ENCODE measurements at regions not wholly inside any gene's neighbourhood (a gene's known extent, or its start where the extent isn't known, plus 50 kb on each side); places are given as distances from the start of the nearest gene placed in this dataset.

DNA sequence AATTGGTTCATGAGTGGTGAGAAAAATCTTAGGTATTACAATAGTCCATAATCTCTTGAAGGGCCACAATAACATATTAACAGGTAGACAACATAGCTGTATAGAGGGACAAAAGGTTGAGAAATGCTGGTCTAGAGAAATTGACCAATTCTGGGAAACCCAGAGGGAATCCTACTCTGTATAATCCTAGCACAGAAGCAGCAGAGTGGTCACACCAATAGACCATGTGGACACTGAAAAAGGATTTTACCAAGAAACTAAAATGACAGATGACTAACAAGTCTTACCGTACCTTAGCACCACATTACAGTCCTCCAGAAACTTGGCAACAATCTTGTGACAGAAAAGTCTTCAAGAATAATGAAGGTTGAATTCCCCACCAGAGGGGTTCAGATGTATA, 169.1 kb upstream of the PCDH18 start:
- H3K27me3 ChIP-seq (ENCODE audit: control insufficient read depth in 4 of 4, insufficient read depth in 4 of 4, low read length in 3 of 4): no peaks in the 10 kb centered on the region
- H3K9me3 ChIP-seq (ENCODE audit: control insufficient read depth in 4 of 4, low read length in 3 of 4): peaks cover 0 to 6% (median 2%) of the 10 kb centered on the region in 4 donors
- WGBS: 88% methylated on average over 1 of the region's 1 CpG
- H3K4me3 ChIP-seq (ENCODE audit: low read depth in 1 of 3, low read length in 3 of 3): no peak overlapping the region
- no peaks in the 10 kb centered on the region for H3K36me3 ChIP-seq (ENCODE audit: control insufficient read depth in 4 of 4, insufficient read depth in 3 of 4, low read depth in 1 of 4, low read length in 3 of 4)
- H3K27ac ChIP-seq (ENCODE audit: low read depth in 1 of 2, low read length in 2 of 2): no peak overlapping the region
- TF ChIP-seq RXRA (IDR thresholded peaks at IDR 0.05) (no peak), EGR1 (IDR thresholded peaks at IDR 0.05; ENCODE audit: low read depth in 2 of 2) (no peak)
- TF ChIP-seq, protein P1, sequence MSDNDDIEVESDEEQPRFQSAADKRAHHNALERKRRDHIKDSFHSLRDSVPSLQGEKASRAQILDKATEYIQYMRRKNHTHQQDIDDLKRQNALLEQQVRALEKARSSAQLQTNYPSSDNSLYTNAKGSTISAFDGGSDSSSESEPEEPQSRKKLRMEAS (IDR thresholded peaks at IDR 0.05): no peak
- H3K4me1 ChIP-seq (ENCODE audit: control insufficient read depth in 4 of 4, insufficient read depth in 4 of 4, low read length in 3 of 4): no peaks in the 10 kb centered on the region
- no peak for DNase-seq (ENCODE audit: low spot score)
- no peak overlapping the region for H3K9ac ChIP-seq (ENCODE audit: low read depth in 1 of 2, low read length in 2 of 2)

GRCh38 chr4:137700751-137701150, 168.5 kb upstream of the PCDH18 start:
- H3K9me3 ChIP-seq (ENCODE audit: control insufficient read depth in 4 of 4, low read length in 3 of 4): peaks cover 0 to 6% (median 2%) of the 10 kb centered on the region in 4 donors
- 81% methylated on average over 4 of the region's 4 CpGs for WGBS
- no peak for TF ChIP-seq YY1 (IDR thresholded peaks at IDR 0.05)
- TF ChIP-seq JUND (IDR thresholded peaks at IDR 0.05): no peak
- TF ChIP-seq, protein P1 (IDR thresholded peaks at IDR 0.05): no peak
- TF ChIP-seq EGR1 (IDR thresholded peaks at IDR 0.05; ENCODE audit: low read depth in 2 of 2): no peak
- no peak for TF ChIP-seq RAD21 (IDR thresholded peaks at IDR 0.05)
- TF ChIP-seq NR2F2 (IDR thresholded peaks at IDR 0.05): no peak
- no peak for TF ChIP-seq CTCF (IDR thresholded peaks at IDR 0.05; ENCODE audit: low read depth, low read length, missing input control)
- TF ChIP-seq ATF3 (IDR thresholded peaks at IDR 0.05): no peak
- TF ChIP-seq RXRA (IDR thresholded peaks at IDR 0.05): no peak
- TF ChIP-seq, protein P2, sequence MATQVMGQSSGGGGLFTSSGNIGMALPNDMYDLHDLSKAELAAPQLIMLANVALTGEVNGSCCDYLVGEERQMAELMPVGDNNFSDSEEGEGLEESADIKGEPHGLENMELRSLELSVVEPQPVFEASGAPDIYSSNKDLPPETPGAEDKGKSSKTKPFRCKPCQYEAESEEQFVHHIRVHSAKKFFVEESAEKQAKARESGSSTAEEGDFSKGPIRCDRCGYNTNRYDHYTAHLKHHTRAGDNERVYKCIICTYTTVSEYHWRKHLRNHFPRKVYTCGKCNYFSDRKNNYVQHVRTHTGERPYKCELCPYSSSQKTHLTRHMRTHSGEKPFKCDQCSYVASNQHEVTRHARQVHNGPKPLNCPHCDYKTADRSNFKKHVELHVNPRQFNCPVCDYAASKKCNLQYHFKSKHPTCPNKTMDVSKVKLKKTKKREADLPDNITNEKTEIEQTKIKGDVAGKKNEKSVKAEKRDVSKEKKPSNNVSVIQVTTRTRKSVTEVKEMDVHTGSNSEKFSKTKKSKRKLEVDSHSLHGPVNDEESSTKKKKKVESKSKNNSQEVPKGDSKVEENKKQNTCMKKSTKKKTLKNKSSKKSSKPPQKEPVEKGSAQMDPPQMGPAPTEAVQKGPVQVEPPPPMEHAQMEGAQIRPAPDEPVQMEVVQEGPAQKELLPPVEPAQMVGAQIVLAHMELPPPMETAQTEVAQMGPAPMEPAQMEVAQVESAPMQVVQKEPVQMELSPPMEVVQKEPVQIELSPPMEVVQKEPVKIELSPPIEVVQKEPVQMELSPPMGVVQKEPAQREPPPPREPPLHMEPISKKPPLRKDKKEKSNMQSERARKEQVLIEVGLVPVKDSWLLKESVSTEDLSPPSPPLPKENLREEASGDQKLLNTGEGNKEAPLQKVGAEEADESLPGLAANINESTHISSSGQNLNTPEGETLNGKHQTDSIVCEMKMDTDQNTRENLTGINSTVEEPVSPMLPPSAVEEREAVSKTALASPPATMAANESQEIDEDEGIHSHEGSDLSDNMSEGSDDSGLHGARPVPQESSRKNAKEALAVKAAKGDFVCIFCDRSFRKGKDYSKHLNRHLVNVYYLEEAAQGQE (IDR thresholded peaks at IDR 0.05): no peak
- TF ChIP-seq TAF1 (conservative IDR thresholded peaks at IDR 0.05): no peak
- TF ChIP-seq FOXA2 (IDR thresholded peaks at IDR 0.05): no peak
- no peak for TF ChIP-seq FOXA1 (IDR thresholded peaks at IDR 0.05)
- H3K4me3 ChIP-seq (ENCODE audit: low read depth in 1 of 3, low read length in 3 of 3): no peak overlapping the region
- no peak overlapping the region for H3K9ac ChIP-seq (ENCODE audit: low read depth in 1 of 2, low read length in 2 of 2)
- no peaks in the 10 kb centered on the region for H3K27me3 ChIP-seq (ENCODE audit: control insufficient read depth in 4 of 4, insufficient read depth in 4 of 4, low read length in 3 of 4)
- H3K36me3 ChIP-seq (ENCODE audit: control insufficient read depth in 4 of 4, insufficient read depth in 3 of 4, low read depth in 1 of 4, low read length in 3 of 4): no peaks in the 10 kb centered on the region
- H3K4me1 ChIP-seq (ENCODE audit: control insufficient read depth in 4 of 4, insufficient read depth in 4 of 4, low read length in 3 of 4): no peaks in the 10 kb centered on the region
- H3K27ac ChIP-seq (ENCODE audit: low read depth in 1 of 2, low read length in 2 of 2): no peak overlapping the region
- DNase-seq (ENCODE audit: low spot score): no peak

Measured in liver (tissue), 8 donors.